PC-9 (cell line): ENCODE measurements at regions not wholly inside any gene's neighbourhood (a gene's known extent, or its start where the extent isn't known, plus 50 kb on each side); places are given as distances from the start of the nearest gene placed in this dataset.

Experiments used
- BruUV-seq: library from RNA; stranded (reverse); fragments of 400-500 nt; replicated peaks from 2 replicates; lab custom pipeline; 2021; lab: Mats Ljungman, UMichigan
- CTCF ChIA-PET: fragments of 300-600 bp; sonication (Branson Sonifier 250); formaldehyde crosslinking; loops from one replicate; lab custom pipeline; 2022; ENCODE audit warnings: antibody characterized with exemption; lab: Charles Lee
- POLR2A ChIA-PET: fragments of 300-600 bp; sonication (Branson Sonifier 250); formaldehyde crosslinking; loops from one replicate; lab custom pipeline; 2022; ENCODE audit warnings: antibody characterized with exemption; ENCODE audit not compliant: unreplicated experiment; lab: Charles Lee
- DNase-seq, 2 experiments: peaks; one replicate each; pipeline versions ENCODE4 v3.0.0 to v3.0.0-alpha.2; 2015 to 2022; ENCODE audit warnings: mixed read lengths in 1 of 2
- H2AFZ ChIP-seq: fragments of 200-600 bp; sonication (generic); 2 replicates; pipeline ENCODE4 v1.8.1; 2017; ENCODE audit warnings: antibody characterized with exemption
- H3F3A ChIP-seq: fragments of 200-600 bp; sonication (generic); 2 replicates; pipeline ENCODE4 v1.8.1; 2017; ENCODE audit warnings: antibody characterized with exemption, mild to moderate bottlenecking, low read depth; ENCODE audit not compliant: insufficient read depth
- H3K27ac ChIP-seq: fragments of 200-600 bp; sonication (generic); 2 replicates; pipeline ENCODE4 v1.6.1; 2016; ENCODE audit warnings: mixed run types
- H3K27me3 ChIP-seq: fragments of 200-600 bp; sonication (generic); 2 replicates; pipeline ENCODE4 v1.6.1; 2016; ENCODE audit warnings: low read depth, mixed run types; ENCODE audit not compliant: insufficient read depth
- H3K36me3 ChIP-seq: fragments of 200-600 bp; sonication (generic); 2 replicates; pipeline ENCODE4 v1.6.1; 2016; ENCODE audit warnings: low read depth, mixed run types
- H3K4me1 ChIP-seq: fragments of 200-600 bp; sonication (generic); replicated peaks from 2 replicates; pipeline ENCODE4 v1.6.1; 2016; ENCODE audit warnings: mixed run types; ENCODE audit not compliant: insufficient read depth
- H3K4me2 ChIP-seq: fragments of 200-600 bp; sonication (generic); 2 replicates; pipeline ENCODE4 v1.6.1; 2017; ENCODE audit warnings: mixed run types
- H3K4me3 ChIP-seq: fragments of 200-600 bp; sonication (generic); 2 replicates; pipeline ENCODE4 v1.6.1; 2016; ENCODE audit warnings: mixed run types
- H3K79me2 ChIP-seq: fragments of 200-600 bp; sonication (generic); 2 replicates; pipeline ENCODE4 v1.6.1; 2017; ENCODE audit warnings: low read depth, mixed run types
- H3K9me2 ChIP-seq: fragments of 200-600 bp; sonication (generic); 2 replicates; pipeline ENCODE4 v1.8.1; 2017; ENCODE audit warnings: mild to moderate bottlenecking; ENCODE audit not compliant: insufficient read depth
- H3K9me3 ChIP-seq: fragments of 200-600 bp; sonication (generic); 2 replicates; pipeline ENCODE4 v1.8.1; 2016; ENCODE audit warnings: low read depth; ENCODE audit not compliant: insufficient read depth
- H4K20me1 ChIP-seq: fragments of 200-600 bp; sonication (generic); 2 replicates; pipeline ENCODE4 v1.8.1; 2017; ENCODE audit not compliant: insufficient read depth
- CTCF ChIP-seq: fragments of 200-600 bp; sonication (generic); conservative IDR thresholded peaks from 2 replicates; pipeline ENCODE4 v1.6.1; 2017; ENCODE audit warnings: mixed run types, antibody characterized with exemption, mild to moderate bottlenecking, moderate library complexity
- EZH2 ChIP-seq: fragments of 200-600 bp; sonication (generic); IDR thresholded peaks from 2 replicates; pipeline ENCODE4 v1.8.0; 2017; ENCODE audit warnings: antibody characterized with exemption, low read depth
- intact Hi-C: fragments of 100-400 bp; cut with micrococcal nuclease; formaldehyde crosslinking; loops from one replicate; pipeline ENCODE4 v1.10.0; 2022; ENCODE audit not compliant: unreplicated experiment

- Histone ChIP-seq H3K4me1 (no peaks in the 10 kb centered on the region), H3K9me2 (no peaks in the 10 kb centered on the region), H2AFZ (no peak overlapping the region), H3K27me3 (no peaks in the 10 kb centered on the region), H3K27ac (no peak overlapping the region), H3K9me3 (no peaks in the 10 kb centered on the region), H4K20me1 (no peaks in the 10 kb centered on the region), H3K4me3 (no peak overlapping the region), H3F3A (no peaks in the 10 kb centered on the region), H3K79me2 (no peaks in the 10 kb centered on the region), H3K4me2 (no peak overlapping the region), H3K36me3 (no peaks in the 10 kb centered on the region)
- DNase-seq, result no peak
- BruUV-seq, result no TSS peak
- no peak for TF ChIP-seq CTCF
- TF ChIP-seq EZH2, result no peak
- CTCF ChIA-PET, result no interaction called here
- POLR2A ChIA-PET, result no interaction called here
- intact Hi-C loops, result no loop called here
Measured at GRCh38 chr21:20545454-20545853, 452.8 kb upstream of the NCAM2 start.

- Histone ChIP-seq H3K4me3 (no peak overlapping the region), H3K9me3 (no peaks in the 10 kb centered on the region)
Measured at GRCh38 chr21:20551939-20552338, 446.3 kb upstream of the NCAM2 start.

GRCh38 chr21:20554785-20555184 is 443.4 kb upstream of the NCAM2 start:
- no TSS peak for BruUV-seq
- Histone ChIP-seq H3K4me3 (no peak overlapping the region), H2AFZ (no peak overlapping the region), H4K20me1 (no peaks in the 10 kb centered on the region), H3K27ac (no peak overlapping the region), H3K27me3 (no peaks in the 10 kb centered on the region), H3K9me2 (no peaks in the 10 kb centered on the region), H3K79me2 (no peaks in the 10 kb centered on the region), H3F3A (no peaks in the 10 kb centered on the region), H3K36me3 (no peaks in the 10 kb centered on the region), H3K4me2 (no peak overlapping the region), H3K4me1 (no peaks in the 10 kb centered on the region), H3K9me3 (no peaks in the 10 kb centered on the region)
- no peak for DNase-seq
- intact Hi-C loops, result no loop called here
- TF ChIP-seq CTCF, result no peak
- TF ChIP-seq EZH2, result no peak
- POLR2A ChIA-PET, result no interaction called here
- CTCF ChIA-PET, result no interaction called here

More at GRCh38 chr21:20551939-20552338, 446.3 kb upstream of the NCAM2 start:
- H3F3A ChIP-seq, result no peaks in the 10 kb centered on the region
- no peak overlapping the region for H3K4me2 ChIP-seq
- H3K36me3 ChIP-seq, result no peaks in the 10 kb centered on the region
- no peaks in the 10 kb centered on the region for H3K27me3 ChIP-seq
- intact Hi-C loops, result no loop called here
- no peak for TF ChIP-seq EZH2
- H3K27ac ChIP-seq, result no peak overlapping the region
- H4K20me1 ChIP-seq, result no peaks in the 10 kb centered on the region
- no peaks in the 10 kb centered on the region for H3K79me2 ChIP-seq
- H3K4me1 ChIP-seq, result no peaks in the 10 kb centered on the region
- CTCF ChIA-PET, result no interaction called here
- DNase-seq, result no peak
- H2AFZ ChIP-seq, result no peak overlapping the region
- POLR2A ChIA-PET, result no interaction called here
- no TSS peak for BruUV-seq
- H3K9me2 ChIP-seq, result no peaks in the 10 kb centered on the region

GRCh38 chr21:20570824-20571232 is 427.4 kb upstream of the NCAM2 start:
- H3K4me2 ChIP-seq, result no peak overlapping the region

More at GRCh38 chr21:20570824-20571232, 427.4 kb upstream of the NCAM2 start:
- H3K9me3 ChIP-seq, result no peaks in the 10 kb centered on the region
- no peaks in the 10 kb centered on the region; the same call in 1 of the 2 replicates for H3K9me2 ChIP-seq
- no peaks in the 10 kb centered on the region for H3F3A ChIP-seq
- DNase-seq, result no peak
- H3K27me3 ChIP-seq, result no peaks in the 10 kb centered on the region
- POLR2A ChIA-PET, result no interaction called here
- no TSS peak for BruUV-seq
- no peaks in the 10 kb centered on the region for H3K4me1 ChIP-seq
- no peaks in the 10 kb centered on the region for H3K79me2 ChIP-seq
- H3K36me3 ChIP-seq, result no peaks in the 10 kb centered on the region
- CTCF ChIA-PET, result no interaction called here
- intact Hi-C loops, result no loop called here
- no peak overlapping the region for H3K4me3 ChIP-seq
- no peak for TF ChIP-seq EZH2
- no peak for TF ChIP-seq CTCF
- no peak overlapping the region for H3K27ac ChIP-seq
- H4K20me1 ChIP-seq, result no peaks in the 10 kb centered on the region
- H2AFZ ChIP-seq, result no peak overlapping the region
